GM19238 (cell line): ENCODE measurements at regions not wholly inside any gene's neighbourhood (a gene's known extent, or its start where the extent isn't known, plus 50 kb on each side); places are given as distances from the start of the nearest gene placed in this dataset.
"Not testable (repeated sequence)": the region's sequence is repeated elsewhere in the genome, so short reads cannot be mapped to it uniquely, and the experiment has no call there.

Source experiments
- DNase-seq: peaks from one replicate; pipeline ENCODE4 v3.0.0; 2011; ENCODE audit warnings: low spot score; ENCODE audit not compliant: insufficient read length

DNA sequence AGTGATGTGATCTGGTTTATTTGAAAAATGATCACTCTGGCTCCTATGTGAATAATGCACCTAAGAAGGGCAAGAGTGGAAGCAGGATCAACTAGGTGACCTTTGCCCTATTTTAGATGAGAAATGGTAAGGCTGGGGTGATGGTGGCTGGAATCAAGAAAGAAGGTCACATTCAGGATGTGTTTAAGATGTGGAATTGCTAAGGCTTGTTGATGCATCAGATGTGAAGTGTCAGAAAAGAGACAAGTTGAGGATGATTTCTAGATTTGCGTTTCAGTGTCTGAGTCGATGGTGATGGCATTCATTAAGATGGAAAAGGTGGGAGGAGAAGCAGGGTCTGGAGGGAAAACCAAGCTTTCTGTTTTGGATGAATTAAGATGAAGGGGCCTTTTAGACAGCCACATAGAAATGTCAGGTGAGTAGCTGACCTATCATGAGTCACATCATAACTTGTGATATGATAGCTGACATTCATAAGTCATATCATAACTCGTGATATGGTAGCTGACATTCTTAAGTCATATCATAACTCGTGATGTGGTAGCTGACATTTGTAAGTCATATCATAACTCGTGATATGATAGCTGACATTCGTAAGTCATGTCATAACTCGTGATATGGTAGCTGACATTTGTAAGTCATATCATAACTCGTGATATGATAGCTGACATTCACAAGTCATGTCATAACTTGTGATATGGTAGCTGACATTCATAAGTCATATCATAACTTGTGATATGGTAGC lies 101.2 kb upstream of the SEC11C start:
- DNase-seq: no peak

DNA sequence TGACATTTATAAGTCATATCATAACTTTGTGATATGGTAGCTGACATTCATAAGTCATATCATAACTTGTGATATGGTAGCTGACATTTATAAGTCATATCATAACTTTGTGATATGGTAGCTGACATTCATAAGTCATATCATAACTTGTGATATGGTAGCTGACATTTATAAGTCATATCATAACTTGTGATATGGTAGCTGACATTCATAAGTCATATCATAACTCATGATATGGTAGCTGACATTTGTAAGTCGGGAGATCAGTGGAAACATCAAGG lies 100.7 kb upstream of the SEC11C start:
- not testable (repeated sequence) for DNase-seq

DNA sequence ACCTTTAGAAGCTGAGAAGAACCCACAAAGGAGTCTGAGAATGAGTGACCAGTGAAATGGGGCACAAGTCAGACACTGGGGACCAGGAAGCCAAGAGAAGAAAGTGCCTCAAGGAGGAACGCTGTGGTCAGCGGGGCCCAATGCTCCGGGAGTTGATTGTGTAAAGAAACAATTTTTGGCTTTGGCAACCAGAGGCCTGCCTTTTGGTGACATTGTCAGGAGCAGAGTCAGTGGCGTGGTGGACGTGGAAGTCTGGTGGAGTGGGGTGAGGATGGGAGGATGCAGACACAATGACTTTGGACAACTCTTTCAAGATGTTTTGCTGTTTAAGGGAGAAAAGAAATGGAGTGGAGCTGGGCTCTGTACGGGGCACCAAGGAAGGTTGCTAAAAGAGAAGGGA lies 100.2 kb upstream of the SEC11C start:
- DNase-seq: no peak

DNA sequence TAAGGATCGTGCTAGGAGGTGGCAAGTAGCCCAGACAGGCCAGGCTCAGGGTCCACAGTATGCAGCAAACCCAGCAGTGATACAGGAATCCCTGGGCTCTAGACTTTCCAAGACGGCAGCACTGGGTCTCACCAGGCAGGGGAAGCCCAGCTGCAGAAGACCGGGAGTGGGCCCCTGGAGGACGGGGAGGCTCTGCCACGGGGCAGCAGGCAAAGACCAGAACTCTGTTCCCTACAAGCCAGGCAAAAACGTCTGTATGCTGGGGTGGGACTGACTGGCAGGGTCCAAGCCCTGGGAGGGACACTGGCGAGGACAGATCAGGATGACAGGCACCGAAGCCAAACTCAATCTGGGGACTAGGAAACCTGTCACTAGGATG lies 98.9 kb upstream of the SEC11C start:
- DNase-seq: no peak

DNA sequence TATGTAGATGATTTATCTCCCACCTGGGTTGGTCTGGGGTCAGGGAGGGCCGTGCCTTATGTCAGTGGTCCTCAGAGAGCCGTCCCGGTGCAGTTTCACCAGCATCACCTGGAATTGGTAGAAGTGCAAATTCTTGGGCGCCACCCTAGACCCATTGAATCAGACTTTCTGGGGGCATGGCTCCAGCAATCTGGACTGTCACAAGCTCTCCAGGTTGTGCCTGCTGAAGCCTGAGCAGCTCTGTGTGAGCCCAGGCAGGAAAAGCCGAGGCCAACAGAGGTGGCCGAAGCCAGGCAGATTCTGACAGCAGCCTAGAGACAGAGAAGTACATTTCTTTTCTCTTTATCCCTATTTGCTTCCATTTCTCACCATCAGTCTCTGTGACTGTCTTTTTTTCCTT lies 98.4 kb upstream of the SEC11C start:
- no peak for DNase-seq

DNA sequence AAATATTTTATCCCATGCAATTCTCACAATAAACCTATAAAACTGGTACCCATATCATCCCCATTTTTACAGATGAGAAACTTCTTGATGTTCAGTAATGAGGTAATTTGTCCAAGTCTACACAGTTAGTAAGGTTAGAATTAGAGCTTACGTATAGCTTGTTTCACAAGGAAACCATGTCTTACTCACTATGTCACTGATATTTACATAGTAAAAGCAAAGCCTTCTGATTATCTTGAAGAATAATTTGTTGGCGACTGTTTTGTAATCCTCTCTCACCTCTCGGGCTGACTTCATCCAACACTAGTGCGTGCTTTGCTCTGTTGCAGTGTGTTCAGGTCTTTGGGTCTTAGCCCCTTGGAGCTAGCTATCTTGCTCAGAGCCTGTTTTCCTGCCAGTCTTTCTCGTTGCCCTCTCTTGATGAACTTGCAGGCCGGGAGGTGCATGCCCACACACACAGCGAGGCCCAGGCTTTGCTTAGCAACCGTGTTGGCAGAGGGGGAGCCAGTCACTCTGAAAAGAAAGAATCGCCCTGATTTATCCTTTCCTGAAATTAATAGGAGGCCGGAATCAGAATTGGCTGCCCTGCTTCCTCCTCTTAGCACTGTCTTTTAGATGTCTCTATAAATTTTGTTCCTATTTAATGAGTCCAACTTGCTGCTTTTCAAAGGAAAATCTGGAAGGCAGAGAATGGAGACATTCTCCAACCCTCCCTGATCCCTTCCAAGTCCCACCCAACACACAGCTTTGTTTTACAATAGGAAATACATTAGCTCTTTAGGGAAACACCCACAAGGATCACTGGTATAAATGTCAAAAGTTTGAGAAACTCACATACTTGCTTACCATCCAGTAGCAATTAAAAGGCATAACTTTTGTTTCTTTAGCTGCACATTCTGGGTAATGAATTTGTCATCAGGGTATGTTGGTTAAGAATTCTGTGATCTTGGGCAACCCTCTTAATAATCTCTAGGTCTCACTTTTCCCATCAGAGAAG lies 97.6 kb upstream of the SEC11C start:
- DNase-seq: no peak

DNA sequence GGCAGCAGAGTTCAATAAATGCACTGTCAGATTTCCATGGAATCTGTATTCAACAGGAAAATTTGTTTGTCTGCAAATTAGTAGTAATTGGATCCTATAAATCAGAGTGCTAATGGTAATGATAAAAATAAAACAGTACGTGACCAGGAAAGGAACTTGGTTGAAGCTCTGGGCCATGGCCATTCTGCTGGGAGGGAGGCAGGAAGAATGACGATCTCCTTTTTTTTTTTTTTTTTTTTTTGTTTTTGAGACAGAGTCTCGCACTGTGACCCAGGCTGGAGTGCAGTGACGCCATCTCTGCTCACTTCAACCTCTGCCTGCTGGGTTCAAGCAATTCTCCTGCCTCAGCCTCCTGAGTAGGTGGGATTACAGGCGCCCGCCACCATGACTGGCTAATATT lies 94.8 kb upstream of the SEC11C start:
- no peak for DNase-seq

DNA sequence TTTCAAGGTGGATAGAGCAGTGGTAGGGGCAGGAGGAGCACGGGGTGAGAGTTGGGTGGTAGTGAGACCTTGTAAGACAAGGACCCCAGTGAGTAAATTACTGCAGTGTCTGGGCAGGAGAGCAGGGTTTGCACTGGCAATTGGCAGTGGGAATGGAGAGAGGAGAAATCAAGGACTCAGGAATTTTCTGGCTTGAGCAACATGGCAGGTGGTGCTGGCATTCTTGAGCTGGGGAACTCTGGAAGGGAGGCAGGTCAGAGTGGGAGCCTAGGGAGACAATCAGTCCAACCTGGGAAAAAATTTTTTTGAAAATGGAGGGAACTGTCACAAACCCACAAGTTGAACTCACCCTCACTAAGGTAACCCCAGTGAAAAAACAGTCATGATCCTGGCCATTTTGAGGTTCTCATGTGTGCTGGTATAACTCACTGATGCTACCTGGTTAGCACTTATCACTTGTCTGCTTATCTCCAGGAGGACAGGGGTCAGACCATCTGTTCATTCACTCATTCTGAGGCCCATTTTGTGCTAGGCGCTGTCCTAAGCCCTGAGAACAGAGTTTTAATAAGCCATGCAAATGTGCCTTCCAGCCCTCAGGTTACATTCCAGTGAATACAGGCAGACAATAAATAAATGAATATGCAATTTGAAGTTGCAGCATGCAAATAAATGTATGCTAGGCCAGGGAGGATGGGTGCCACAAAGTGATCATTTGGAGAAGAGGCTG lies 92.2 kb upstream of the SEC11C start:
- no peak for DNase-seq

DNA sequence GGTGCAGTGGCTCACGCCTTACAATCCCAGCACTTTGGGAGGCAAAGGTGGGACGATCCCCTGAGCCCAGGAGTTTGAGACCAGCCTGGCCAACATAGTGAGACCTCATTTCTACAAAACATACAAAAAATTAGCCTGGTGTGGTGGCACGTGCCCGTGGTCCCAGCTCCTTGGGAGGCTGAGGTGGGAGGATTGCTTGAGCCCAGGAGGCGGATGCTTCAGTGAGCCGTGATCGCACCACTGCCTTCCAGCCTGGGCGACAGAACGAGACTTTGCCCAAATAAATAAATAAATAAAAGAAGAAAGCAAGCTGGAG lies 91.7 kb upstream of the SEC11C start:
- no peak for DNase-seq

DNA sequence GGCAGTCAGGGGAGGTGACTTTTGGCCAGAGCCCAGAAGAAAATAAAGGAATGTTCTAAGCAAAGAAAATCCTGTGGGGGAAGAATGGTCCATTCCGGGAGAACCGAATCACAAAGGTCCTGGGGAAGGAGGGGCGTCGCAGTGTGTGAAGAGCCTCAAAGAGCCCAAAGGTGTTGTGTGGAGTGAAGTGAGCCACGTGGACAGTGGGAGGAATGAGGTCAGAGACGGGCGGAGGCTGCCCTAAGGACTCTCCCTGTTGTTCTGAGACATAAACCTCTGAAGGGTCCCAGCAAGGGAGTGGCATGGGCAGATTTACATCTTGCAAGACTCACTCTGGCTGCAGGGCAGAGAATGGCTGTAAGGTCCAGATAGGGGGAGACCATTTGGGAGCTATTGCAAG lies 91.3 kb upstream of the SEC11C start:
- no peak for DNase-seq

DNA sequence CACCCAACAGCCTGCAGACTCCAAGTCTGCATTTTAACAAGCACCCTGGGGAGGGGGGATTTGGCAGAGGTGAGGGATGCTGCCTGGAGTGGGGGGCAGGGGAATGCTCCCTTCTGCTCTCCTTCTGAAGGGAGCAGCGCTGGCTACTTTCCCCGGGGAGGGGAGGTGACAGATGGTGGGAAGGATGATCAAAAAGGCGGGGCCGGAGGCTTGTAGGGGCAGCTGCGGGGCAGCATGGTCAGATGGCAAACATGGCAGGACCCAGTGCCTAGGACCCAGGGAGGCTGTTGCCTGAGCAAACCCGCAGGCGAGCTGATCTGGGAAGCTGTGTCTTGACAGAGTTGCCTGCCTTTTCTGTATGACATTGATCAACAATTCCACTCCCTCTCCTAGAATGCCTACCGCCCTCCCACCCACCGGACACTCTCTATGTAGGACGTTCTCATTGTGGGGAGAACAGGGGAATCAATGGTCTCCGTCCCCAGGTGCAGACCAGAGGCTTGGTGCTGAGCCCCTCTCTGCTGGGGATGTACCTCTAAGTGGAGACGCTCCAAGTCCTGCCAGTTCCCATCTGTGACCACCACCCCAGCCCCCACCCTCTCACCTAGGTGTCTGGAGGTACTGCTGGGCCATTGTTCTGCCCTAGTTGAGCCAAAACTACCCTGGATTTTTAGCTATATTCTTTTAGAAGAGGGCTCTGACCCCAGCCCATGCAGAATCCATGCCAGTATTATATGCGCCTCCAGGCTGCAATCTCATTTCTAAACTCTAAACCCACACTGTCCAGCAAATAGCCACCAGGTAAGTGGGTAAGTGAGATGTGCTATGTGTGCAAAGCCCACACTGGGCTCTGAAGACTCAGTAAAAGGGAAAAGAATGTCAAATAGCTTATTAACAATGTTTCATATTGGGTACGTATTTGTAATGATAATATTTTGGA lies 89.7 kb upstream of the SEC11C start:
- no peak for DNase-seq

DNA sequence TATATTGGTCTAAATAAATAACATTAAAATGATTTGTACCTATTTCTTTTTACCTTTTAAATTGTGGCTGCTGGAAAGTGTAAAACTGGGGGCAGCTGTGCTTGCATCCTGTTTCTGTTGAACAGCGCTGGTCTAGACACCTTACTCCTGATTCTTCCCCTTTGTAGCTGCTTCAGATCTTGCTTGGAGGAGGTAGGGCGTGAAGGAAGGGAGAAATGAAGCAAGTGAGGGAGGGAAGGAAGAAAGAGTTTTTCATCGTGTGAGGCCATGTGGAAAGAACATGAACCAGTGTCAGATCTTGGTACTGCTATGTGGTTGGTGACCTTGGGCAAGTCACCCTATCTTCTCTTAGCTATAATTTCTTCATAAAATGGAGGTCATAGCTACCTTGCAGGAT lies 89.0 kb upstream of the SEC11C start:
- DNase-seq: no peak

DNA sequence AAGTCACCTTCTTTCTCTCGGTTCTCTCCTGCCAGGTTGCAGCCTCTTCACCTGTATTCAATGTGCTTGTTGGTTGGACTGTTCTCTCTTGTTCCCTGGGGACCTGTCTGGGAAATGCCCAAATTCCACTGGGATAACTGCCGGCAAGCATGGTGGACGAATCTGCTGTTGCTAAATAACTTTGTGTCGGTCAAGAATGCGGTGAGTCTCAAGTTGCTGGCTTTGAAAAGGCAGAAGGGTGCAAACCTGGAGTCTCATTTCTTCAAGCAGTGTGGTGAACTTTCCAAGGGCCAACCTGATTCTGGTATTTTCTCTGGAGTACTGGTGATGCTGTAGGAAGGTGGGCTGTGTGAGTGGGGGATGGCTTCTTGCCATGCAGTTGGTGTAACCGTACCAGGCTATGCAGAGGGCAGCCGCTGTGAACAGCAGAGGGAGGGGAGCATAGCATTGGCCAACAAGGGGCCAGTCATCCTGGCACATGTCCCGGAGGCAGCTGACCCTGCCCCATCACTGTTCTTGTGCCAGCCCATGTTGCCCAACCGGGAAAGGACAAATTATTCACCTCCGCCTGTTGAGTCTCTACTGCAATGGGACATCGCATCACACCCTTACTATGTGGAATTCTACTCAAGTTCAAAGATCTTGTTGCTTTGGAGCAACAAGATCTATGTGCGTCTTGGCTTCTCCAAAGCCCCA lies 88.1 kb upstream of the SEC11C start:
- DNase-seq: no peak

DNA sequence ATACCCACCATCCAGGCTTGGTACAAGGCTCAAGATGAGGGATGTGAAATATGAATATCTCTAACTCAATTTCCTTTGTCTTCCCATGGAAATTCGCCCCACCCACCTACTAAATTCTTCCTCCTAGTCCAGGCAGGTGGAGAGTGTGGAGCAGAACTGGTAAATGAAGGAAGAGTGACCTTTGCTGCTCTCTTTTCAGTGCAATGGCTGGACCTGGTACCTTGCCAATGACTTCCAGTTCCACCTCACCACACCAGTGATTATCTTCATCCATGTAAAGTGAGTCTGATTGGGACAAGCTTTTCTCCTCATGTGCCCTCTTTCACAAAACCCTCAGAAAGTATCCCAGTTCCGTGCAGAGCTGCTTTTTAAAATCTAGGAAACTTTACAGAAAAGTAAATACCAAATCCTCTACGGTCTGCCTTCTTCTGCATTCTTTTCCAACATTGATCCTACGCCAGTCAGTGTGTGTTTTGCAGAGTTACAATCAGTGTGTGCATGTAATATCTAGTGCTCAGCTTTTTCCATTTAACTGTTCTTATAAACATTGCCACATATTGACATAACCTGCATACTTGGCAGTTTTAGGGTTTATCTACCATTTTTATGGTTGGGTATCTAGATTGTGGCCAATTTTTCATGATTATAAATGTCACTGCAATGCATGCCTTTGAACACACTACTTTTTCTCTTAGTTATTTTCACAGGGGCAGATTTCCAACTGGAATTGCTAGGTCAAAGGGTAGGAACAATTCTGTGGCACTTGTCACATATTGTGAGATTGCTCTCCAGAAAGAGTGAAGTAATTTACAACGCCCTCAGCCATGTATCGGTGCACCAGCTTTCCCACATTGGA lies 86.5 kb upstream of the SEC11C start:
- DNase-seq: no peak

DNA sequence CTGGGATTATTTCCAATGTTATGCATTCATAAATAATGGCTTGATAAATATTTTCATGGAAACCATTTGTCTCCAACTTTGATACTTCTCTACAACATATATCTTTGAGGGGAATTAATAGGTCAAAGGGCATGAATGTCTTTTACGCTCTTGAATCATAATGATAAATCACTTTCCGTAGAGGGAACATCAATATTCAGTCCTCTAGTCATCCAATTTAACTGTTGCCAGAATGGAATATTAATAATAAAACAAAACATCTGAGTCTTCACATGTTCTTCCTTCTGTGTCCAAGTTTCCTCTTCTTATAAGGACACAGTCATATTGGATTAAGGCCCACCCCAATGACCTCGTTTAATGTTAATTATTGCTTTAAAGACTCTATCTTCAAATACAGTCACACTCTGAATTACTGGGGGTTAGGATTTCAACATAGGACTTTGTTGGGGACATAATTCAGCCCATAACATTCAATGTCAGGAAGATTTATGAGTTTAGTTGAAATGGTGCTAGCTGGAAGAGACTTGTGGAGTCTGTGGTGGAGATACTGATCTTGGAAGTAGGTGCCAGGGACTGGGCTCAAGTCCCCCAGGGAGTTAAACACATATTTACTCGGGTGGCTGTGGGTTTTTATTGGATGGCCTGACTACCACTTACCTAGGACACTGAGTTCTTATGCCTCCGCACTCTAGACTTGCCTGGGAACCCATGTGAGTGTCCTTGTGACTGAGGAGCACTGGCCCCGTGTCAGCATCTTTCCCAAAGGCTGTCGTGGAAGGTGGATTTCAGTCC lies 85.0 kb upstream of the SEC11C start:
- DNase-seq: no peak

DNA sequence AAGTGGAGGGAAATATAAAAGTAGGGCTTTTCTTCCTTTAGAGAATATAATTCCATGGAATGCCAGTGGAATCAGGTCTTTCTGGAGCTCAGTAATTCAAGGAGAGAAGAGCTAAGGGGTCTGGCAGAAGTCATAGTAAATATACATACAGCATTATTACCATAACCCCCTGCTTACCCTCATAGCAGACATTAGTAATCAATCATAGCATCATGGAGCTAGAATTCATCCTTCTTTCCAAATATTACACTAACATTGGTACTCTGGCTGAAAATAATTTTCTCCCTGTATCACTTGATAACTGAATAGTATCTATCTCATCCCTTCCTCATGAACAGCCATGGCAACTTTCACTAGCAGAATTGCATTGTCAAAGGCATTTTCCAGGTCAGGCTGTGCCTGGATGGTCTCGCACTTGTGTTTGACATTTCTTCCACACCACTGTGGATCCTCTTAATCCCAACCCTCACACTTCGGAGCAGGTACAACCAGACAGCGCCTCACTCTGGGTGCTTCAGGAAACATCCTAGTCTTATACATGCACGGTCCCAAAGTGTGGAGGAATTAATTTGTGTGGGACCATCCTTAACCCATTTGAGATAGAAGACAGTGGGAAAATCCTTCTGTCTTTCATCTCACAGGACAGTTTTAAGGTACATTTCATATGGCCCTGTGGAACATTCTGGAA lies 84.2 kb upstream of the SEC11C start:
- DNase-seq: no peak

DNA sequence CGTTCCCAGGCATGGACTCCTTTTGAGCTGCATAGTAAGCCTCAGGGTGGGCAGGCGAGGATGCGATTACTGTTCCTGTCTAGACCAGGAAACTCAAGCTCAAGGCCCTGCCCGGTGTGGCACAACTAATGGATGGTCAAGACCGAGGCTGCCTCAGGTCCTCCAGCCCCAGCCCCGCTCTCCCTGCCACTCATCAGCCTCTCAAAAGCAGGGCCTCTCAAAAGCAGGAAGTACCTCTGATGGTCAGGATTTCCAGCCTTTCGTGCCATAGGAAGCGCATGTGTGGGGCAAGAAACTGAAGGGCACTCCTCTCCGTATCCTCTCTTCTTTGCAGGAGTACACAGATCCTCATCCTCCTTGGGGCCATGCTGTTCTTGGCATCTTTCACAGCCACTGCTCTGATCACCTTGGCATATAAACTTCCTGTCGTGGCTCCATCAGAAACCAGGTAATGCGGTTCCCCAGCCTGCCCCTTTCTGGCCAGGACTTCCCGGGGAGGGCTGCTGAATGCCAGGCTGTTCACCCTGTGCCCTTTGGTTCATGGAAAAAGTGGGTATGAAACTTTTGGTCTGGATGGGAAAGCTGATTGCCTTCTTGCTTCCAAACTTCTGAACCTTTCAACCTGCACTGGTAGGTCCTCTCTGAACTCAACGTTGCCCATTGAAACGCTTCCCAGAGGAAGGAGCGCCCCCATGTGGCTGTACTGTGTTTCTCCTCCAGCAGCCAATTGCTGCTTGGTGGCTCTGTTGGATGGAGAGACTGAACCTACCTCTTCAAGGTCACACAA lies 82.8 kb upstream of the SEC11C start:
- peak; percentile 51 for DNase-seq

DNA sequence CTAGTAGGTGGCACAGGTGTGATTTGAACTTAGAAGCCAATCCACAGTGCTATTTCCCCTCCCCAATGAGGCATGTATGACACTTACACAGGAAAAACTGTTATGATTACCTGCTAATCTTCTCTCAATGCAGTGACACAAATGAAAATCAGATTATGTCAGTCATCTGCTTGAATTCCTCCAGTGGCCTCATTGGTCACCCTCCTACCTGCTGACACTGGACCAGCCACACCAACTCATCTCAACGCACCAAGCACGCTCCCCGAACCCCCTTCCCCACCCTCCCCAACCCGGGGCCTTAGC lies 82.2 kb upstream of the SEC11C start:
- no peak for DNase-seq
